ENCODE measurements at regions not wholly inside any gene's neighbourhood (a gene's known extent, or its start where the extent isn't known, plus 50 kb on each side); places are given as distances from the start of the nearest gene placed in this dataset.
"Not testable (repeated sequence)": the region's sequence is repeated elsewhere in the genome, so short reads cannot be mapped to it uniquely, and the experiment has no call there.

DNA sequence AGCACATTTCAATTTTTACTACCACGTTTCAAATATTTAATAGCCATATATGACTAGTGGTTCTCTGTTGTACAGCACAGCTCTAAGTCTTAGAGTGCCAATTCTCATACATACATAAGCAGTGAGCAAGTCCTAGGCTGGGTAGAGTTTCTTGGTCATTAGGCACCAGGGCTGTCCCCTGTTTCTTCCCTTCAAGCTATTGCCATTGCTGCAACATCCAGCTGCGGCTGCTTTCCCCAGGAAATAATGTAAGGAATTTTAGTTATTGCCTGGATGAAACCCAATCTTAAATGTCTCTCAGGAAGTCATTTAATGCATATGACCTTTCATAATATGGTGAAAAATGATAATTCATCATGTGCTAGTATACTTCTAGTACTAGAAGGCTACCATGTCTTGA, 74.1 kb upstream of the PPP3CA start:
- in situ Hi-C loops (cut with MboI; ENCODE audit: low sequenced_read_pairs) = no loop called here

DNA sequence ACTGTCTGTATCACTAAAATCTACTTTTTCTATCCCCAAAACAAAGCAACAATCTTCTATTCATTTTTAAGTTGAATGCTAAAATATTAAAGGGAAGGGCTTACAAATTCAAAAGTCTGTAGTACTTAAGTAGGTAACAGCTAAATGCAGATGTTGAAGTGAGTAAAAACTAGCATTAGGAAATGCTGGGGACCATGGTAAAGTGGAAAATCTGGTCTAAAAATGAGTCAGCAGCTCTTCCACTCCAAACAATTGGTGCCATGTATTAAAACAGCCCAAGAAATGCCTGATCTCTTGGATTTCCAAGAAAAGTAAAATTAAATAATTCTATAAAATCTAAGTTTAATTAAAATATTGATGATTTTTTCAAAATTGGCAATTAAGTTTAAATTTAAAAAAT, 73.3 kb upstream of the PPP3CA start:
- in situ Hi-C loops (cut with MboI; ENCODE audit: low sequenced_read_pairs) = no loop called here

DNA sequence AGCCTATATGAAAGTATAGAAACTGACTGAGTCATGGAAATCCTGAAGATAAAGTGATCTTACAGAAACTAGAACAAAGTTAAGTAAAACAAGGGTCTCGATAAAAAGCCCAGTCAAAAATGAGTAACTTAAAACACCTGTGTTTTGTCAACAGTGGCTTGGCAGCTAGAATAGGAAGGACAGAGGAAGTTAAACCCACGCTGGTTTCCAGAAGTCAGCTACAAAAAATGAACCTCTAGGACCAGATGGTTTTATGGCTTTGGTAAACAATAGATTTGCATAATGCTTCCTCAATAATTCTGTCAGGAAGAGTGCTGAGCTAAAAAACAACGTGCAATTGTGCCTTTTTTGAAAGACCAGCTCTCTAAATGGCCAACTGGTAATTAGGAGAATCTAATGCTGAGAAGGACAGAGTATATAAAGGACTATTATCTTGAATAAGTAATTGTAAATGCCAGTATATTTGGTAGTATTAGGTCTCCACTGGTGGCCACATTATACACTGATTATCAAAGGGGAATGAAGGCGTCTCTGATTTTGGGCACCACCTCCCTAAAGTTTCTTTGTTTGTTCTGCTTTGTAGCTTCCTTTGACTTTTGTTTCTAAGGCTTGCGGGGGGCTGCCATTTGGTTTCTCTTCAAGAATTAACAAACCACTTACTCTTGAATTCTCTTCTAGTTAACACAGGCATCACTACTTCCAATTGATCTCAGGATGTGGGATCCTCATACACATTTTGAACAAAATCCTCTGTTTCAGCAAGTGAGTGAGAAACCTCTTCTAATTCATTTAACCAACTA, 72.2 kb upstream of the PPP3CA start:
- in situ Hi-C loops (cut with MboI; ENCODE audit: low sequenced_read_pairs) = no loop called here

DNA sequence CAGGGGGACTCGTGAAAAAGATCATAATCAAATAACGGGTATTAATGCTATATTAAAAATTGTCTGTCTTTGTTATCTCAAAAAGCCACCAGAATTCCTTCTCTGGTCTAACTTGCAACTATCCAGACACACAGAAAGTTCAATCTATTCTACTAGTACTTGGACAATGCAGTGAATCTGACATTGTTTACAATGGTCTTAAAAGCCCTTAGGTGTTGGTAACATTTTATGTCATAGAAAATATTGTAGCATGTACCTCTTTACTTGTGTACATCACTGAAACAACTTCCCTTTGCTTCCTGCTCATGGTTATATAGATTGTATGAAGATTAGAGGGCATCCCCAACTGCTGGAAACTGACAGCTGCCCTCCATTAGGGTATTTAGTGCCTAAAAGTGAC, 71.1 kb upstream of the PPP3CA start:
- in situ Hi-C loops (cut with MboI; ENCODE audit: low sequenced_read_pairs) = no loop called here

DNA sequence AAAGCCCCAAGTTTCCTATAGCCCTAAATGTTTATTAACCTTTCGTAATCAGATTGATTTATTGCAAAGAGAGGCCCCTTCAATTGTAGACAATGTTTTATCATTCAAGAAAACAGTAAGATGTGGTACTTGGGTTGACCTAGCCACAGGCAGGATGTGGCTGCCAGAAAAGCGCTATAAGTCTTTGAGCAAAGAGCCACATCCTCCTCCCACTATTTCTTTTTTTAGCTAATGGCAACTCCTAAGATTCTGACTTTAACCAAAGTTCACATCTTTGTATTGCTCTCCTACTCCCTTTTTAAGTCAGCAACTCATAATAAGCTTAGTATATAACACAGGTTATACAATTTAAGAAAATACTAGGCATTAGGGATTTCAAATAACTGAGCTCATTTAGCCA, 70.7 kb upstream of the PPP3CA start:
- in situ Hi-C loops (cut with MboI; ENCODE audit: low sequenced_read_pairs) = no loop called here

DNA sequence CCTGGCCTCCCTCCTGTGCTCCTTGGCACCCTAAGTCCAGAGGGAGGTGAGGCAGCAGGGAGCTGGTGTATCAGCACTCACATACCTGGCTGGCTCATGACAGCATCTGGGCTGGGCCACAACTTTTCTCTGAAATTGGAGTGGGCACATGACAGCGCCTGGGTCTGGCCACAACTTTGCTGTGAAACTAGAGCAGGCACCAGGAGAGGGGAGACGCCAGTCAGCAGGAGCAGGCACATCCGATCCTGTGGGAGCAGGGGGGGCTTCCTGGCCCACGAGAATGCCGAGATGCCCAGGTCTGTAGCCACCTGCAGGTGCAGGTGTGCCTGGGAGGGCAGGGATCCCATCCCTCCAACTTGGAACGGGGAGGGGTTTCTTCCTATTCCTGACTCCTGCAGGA, 69.7 kb upstream of the PPP3CA start:
- in situ Hi-C loops (cut with MboI; ENCODE audit: low sequenced_read_pairs) = no loop called here

DNA sequence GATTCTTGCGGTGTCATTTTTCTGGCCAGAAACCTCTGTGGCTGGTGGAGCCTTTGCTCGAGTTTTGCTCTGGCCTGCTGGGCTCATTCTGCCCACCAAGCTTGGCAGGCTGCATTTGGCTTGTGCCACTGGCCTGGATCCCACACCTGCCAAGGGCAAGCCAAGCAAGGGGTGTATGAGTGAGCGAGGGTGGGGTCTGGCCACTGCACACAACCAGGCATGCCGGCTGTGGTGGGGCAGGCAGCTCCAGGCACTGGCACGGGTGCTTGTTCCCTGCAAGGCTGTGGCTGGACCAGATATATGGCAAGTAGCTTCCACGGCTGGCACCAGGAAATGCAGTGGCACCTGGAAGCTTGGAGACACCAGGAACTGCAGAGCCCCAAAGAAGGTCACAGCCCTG, 68.6 kb upstream of the PPP3CA start:
- in situ Hi-C loops (cut with MboI; ENCODE audit: low sequenced_read_pairs) = no loop called here

DNA sequence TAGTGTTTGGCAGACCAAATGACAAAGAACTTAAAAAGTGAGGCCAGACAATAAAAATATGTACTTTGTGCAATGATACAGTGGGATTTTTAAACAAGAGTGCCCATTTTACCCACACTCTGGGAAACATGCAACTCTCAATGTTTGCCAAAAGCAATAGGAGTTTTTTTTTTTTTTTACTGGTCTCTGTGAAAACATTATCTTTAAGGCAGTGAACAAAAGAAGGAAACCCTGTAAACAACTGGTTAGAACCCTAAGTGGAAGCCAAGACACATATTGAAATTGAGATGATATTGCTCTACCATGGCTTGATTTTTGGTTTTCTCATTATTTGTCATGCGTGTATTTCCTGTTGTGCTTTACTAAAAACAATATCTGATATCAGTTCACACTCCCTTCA, 67.2 kb upstream of the PPP3CA start:
- in situ Hi-C loops (cut with MboI; ENCODE audit: low sequenced_read_pairs) = no loop called here

DNA sequence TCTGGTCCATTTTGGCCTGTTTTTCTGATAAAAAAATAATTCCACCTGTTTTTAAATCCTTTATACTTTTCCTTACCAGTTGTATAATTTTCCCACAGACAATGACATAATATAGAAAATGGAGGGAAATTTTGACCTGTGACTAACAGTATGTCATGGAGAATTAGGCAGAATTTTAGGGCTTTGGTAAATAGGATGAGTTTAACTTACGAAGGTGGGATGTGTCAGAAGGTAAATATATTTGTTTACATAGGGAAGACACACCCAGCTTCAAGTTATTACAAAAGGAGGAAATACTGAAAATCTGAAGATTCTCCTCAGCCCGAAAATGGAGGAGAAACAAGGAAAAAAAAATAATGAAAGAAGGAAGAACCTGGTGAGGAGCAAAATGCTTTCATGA, 64.6 kb upstream of the PPP3CA start:
- in situ Hi-C loops (cut with MboI; ENCODE audit: low sequenced_read_pairs) = no loop called here

DNA sequence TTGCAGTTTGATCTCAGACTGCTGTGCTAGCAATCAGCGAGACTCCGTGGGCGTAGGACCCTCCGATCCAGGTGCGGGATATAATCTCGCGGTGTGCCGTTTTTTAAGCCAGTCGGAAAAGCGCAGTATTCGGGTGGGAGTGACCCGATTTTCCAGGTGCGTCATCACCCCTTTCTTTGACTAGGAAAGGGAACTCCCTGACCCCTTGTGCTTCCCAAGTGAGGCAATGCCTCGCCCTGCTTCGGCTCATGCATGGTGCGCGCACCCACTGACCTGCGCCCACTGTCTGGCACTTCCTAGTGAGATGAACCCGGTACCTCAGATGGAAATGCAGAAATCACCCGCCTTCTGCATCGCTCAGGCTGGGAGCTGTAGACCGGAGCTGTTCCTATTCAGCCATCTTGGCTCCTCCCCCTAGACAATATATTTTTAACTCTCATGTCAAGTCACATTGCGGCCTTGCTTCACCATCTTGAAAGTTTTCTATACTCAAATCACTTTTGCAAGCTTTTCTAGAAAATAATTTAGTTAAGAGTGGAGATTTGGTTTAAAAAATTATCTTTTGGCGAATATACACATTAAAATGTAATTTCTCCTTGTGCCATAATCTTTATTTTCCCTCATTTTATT, 64.1 kb upstream of the PPP3CA start:
- in situ Hi-C loops (cut with MboI; ENCODE audit: low sequenced_read_pairs) = not testable (repeated sequence)

DNA sequence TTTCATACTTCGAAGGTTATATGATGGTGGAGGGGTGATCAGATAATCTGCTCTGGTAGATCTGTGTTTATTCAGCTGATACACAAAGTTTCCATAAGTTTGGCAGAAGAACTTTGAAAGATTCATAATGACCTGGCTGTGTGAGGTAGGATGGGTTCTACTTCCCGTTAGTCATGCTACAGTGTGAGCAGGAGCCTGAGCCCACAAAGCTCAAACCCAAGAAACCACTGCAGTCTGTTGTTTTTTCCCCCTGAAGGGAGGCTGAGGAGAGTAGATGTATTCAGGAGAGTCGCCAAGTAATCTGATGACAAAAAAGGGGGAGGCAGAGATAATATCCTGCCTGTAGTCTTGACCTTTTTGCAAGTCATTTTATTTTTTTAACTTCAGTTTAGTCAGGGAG, 52.8 kb upstream of the PPP3CA start:
- in situ Hi-C loops (cut with MboI; ENCODE audit: low sequenced_read_pairs) = no loop called here

DNA sequence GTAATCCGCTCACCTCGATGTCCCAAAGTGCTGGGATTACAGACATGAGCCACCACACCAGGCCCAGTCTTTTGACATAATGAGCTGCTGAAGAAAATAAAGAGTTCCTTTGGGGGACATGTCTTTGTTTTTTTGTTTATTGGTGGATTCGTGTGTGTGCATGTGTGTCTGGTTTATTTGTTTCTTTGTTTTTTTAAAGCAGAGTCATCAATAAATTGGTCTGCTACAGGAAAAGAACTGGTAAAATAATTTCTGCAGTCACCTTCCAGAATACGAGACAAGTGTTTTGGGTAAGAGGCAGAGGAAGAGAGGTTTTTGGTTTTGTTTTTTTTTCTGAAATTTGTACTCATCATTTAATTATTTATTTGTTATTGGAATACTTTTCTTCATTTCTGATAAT, 51.5 kb upstream of the PPP3CA start:
- in situ Hi-C loops (cut with MboI; ENCODE audit: low sequenced_read_pairs) = no loop called here
